GM23338 (cell line): ENCODE measurements at regions not wholly inside any gene's neighbourhood (a gene's known extent, or its start where the extent isn't known, plus 50 kb on each side); places are given as distances from the start of the nearest gene placed in this dataset.

ENCODE experiments used
- EZH2 ChIP-seq: fragments of 200-600 bp; sonication (generic); IDR thresholded peaks from one replicate; pipeline ENCODE4 v1.8.0; 2017; ENCODE audit warnings: antibody characterized with exemption, mild to moderate bottlenecking, low read depth; ENCODE audit not compliant: unreplicated experiment
- EZH2phosphoT487 ChIP-seq: fragments of 200-600 bp; sonication (generic); IDR thresholded peaks from one replicate; pipeline ENCODE4 v1.8.1; 2018; ENCODE audit warnings: antibody characterized with exemption; ENCODE audit not compliant: unreplicated experiment
- POLR2AphosphoS5 ChIP-seq: IDR thresholded peaks from 2 replicates; pipeline ENCODE4 v1.6.1; 2016; ENCODE audit warnings: antibody characterized with exemption, low read depth
- STAT1 ChIP-seq: IDR thresholded peaks from one replicate; pipeline ENCODE4 v1.6.1; 2016; ENCODE audit warnings: antibody characterized with exemption; ENCODE audit not compliant: unreplicated experiment
- TF ChIP-seq, protein P1 (sequence below), 2 experiments: fragments of 200-600 bp in 1 of 2; sonication (generic) in 1 of 2; conservative IDR thresholded peaks; 2 replicates each; pipeline versions ENCODE4 v1.5.1 to v1.6.1; 2016 to 2017; ENCODE audit warnings: antibody characterized with exemption in 2 of 2, low read depth in 2 of 2, mild to moderate bottlenecking in 2 of 2, moderate library complexity in 1 of 2

- TF ChIP-seq EZH2phosphoT487, result no peak
- TF ChIP-seq, protein P1, sequence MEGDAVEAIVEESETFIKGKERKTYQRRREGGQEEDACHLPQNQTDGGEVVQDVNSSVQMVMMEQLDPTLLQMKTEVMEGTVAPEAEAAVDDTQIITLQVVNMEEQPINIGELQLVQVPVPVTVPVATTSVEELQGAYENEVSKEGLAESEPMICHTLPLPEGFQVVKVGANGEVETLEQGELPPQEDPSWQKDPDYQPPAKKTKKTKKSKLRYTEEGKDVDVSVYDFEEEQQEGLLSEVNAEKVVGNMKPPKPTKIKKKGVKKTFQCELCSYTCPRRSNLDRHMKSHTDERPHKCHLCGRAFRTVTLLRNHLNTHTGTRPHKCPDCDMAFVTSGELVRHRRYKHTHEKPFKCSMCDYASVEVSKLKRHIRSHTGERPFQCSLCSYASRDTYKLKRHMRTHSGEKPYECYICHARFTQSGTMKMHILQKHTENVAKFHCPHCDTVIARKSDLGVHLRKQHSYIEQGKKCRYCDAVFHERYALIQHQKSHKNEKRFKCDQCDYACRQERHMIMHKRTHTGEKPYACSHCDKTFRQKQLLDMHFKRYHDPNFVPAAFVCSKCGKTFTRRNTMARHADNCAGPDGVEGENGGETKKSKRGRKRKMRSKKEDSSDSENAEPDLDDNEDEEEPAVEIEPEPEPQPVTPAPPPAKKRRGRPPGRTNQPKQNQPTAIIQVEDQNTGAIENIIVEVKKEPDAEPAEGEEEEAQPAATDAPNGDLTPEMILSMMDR (conservative IDR thresholded peaks at IDR 0.05; ENCODE audit: low read depth in 2 of 2), result no peak
- no peak for TF ChIP-seq EZH2
- TF ChIP-seq POLR2AphosphoS5, result no peak
- TF ChIP-seq STAT1, result no peak
These were observed 65.3 kb upstream of the LINC01488 start for GRCh38 chr11:69416143-69416515.
